ENCODE measurements at regions not wholly inside any gene's neighbourhood (a gene's known extent, or its start where the extent isn't known, plus 50 kb on each side); places are given as distances from the start of the nearest gene placed in this dataset.

DNA sequence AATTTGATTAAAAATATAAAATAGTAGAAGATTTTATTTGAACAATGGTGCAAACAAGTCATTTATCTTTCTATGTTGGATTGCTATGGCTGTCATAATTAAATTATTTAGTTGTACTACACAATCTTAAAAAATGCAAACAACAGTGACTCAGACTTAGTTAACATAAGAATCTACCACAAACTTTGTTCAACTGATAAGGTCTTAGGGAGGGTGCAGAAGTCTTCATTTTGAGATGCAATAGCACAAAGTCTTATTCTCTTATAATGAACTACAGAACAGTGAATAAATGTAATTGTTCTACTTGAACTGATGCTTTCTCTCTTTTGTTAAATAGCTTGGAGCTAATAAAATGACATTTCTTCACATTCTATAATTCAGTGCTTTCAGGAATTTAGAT lies 482.8 kb upstream of the NAALADL2 start:
- no peak overlapping the region for H3K27ac Mint-ChIP-seq (ENCODE audit: unreplicated experiment)
- H3K4me3 Mint-ChIP-seq (ENCODE audit: unreplicated experiment): no peak overlapping the region
- no peaks in the 10 kb centered on the region for H3K27me3 Mint-ChIP-seq (ENCODE audit: unreplicated experiment)
- TF ChIP-seq, protein P1, sequence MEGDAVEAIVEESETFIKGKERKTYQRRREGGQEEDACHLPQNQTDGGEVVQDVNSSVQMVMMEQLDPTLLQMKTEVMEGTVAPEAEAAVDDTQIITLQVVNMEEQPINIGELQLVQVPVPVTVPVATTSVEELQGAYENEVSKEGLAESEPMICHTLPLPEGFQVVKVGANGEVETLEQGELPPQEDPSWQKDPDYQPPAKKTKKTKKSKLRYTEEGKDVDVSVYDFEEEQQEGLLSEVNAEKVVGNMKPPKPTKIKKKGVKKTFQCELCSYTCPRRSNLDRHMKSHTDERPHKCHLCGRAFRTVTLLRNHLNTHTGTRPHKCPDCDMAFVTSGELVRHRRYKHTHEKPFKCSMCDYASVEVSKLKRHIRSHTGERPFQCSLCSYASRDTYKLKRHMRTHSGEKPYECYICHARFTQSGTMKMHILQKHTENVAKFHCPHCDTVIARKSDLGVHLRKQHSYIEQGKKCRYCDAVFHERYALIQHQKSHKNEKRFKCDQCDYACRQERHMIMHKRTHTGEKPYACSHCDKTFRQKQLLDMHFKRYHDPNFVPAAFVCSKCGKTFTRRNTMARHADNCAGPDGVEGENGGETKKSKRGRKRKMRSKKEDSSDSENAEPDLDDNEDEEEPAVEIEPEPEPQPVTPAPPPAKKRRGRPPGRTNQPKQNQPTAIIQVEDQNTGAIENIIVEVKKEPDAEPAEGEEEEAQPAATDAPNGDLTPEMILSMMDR (IDR thresholded peaks at IDR 0.05): no peak
- no peak for DNase-seq (ENCODE audit: extremely low spot score, unreplicated experiment)
- H3K36me3 Mint-ChIP-seq (ENCODE audit: unreplicated experiment): no peaks in the 10 kb centered on the region
- peaks cover 6% of the 10 kb centered on the region for H3K4me1 Mint-ChIP-seq (ENCODE audit: unreplicated experiment)
- peaks cover 4% of the 10 kb centered on the region for H3K9me3 Mint-ChIP-seq (ENCODE audit: unreplicated experiment)

DNA sequence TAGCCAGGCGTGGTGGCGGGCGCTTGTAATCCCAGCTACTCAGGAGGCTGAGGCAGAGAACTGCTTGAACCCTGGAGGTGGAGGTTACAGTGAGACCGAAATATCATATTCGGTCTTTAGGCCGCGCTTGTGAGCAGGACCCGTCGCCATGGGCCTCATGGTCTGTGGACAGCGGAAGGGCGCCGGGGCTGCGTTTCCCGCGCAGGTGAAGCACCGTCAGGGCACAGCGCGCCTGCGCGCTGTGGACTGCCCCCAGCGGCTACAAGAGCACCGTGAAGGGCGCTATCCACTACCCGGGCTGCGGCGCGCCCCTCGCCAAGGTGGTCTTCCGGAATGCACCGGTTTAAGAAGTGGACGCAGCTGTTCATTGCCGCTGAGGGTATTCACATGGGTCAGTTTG lies 482.0 kb upstream of the NAALADL2 start:
- TF ChIP-seq, protein P1 (IDR thresholded peaks at IDR 0.05): no peak
- Mint-ChIP-seq H3K27me3 (ENCODE audit: unreplicated experiment) (no peaks in the 10 kb centered on the region), H3K4me3 (ENCODE audit: unreplicated experiment) (no peak overlapping the region), H3K9me3 (ENCODE audit: unreplicated experiment) (peaks cover 4% of the 10 kb centered on the region), H3K27ac (ENCODE audit: unreplicated experiment) (no peak overlapping the region), H3K36me3 (ENCODE audit: unreplicated experiment) (no peaks in the 10 kb centered on the region), H3K4me1 (ENCODE audit: unreplicated experiment) (peaks cover 6% of the 10 kb centered on the region)
- no peak for DNase-seq (ENCODE audit: extremely low spot score, unreplicated experiment)

DNA sequence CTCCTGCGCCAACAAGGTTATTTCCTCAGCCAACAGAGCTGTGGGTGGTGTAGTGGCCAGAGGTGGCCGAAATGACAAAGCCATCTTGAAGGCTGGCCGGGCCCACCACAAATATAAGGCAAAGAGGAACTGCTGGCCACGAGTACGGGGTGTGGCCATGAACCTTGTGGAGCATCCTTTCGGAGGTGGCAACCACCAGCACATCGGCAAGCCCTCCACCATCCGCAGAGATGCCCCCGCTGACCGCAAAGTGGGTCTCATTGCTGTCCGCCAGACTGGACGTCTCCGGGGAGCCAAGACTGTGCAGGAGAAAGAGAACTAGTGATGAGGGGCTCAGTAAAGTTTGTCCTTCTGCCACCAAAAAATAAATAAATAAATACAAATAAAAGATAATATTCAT lies 481.4 kb upstream of the NAALADL2 start:
- TF ChIP-seq, protein P1 (IDR thresholded peaks at IDR 0.05): no peak
- H3K27me3 Mint-ChIP-seq (ENCODE audit: unreplicated experiment): no peaks in the 10 kb centered on the region
- H3K27ac Mint-ChIP-seq (ENCODE audit: unreplicated experiment): no peak overlapping the region
- no peaks in the 10 kb centered on the region for H3K36me3 Mint-ChIP-seq (ENCODE audit: unreplicated experiment)
- no peak overlapping the region for H3K4me3 Mint-ChIP-seq (ENCODE audit: unreplicated experiment)
- H3K4me1 Mint-ChIP-seq (ENCODE audit: unreplicated experiment): peaks cover 6% of the 10 kb centered on the region
- DNase-seq (ENCODE audit: extremely low spot score, unreplicated experiment): no peak
- peaks cover 4% of the 10 kb centered on the region for H3K9me3 Mint-ChIP-seq (ENCODE audit: unreplicated experiment)

GRCh38 chr3:174382878-174383277 lies 476.3 kb upstream of the NAALADL2 start:
- Mint-ChIP-seq H3K27ac (ENCODE audit: unreplicated experiment) (no peak overlapping the region), H3K4me1 (ENCODE audit: unreplicated experiment) (peaks cover 13% of the 10 kb centered on the region), H3K27me3 (ENCODE audit: unreplicated experiment) (no peaks in the 10 kb centered on the region), H3K4me3 (ENCODE audit: unreplicated experiment) (no peak overlapping the region), H3K9me3 (ENCODE audit: unreplicated experiment) (peaks cover 9% of the 10 kb centered on the region), H3K36me3 (ENCODE audit: unreplicated experiment) (peaks cover 6% of the 10 kb centered on the region)
- no peak for DNase-seq (ENCODE audit: extremely low spot score, unreplicated experiment)
- TF ChIP-seq, protein P1 (IDR thresholded peaks at IDR 0.05): no peak

- Mint-ChIP-seq H3K9me3 (ENCODE audit: unreplicated experiment) (peaks cover 17% of the 10 kb centered on the region), H3K36me3 (ENCODE audit: unreplicated experiment) (peaks cover 6% of the 10 kb centered on the region), H3K27me3 (ENCODE audit: unreplicated experiment) (no peaks in the 10 kb centered on the region), H3K4me1 (ENCODE audit: unreplicated experiment) (peaks cover 14% of the 10 kb centered on the region), H3K27ac (ENCODE audit: unreplicated experiment) (peak overlapping the region; percentile 87), H3K4me3 (ENCODE audit: unreplicated experiment) (no peak overlapping the region)
- DNase-seq (ENCODE audit: extremely low spot score, unreplicated experiment): no peak
- TF ChIP-seq, protein P1 (IDR thresholded peaks at IDR 0.05): no peak
Observed at GRCh38 chr3:174387736-174388135, 471.4 kb upstream of the NAALADL2 start.
